OCI-LY7 (cell line): ENCODE measurements at regions not wholly inside any gene's neighbourhood (a gene's known extent, or its start where the extent isn't known, plus 50 kb on each side); places are given as distances from the start of the nearest gene placed in this dataset.

Experiments
- BruUV-seq: library from RNA; stranded (reverse); fragments of 400-500 nt; replicated peaks from 2 replicates; lab custom pipeline; 2021; lab: Mats Ljungman, UMichigan
- CTCF ChIA-PET: fragments of 300-600 bp; sonication (Branson Sonifier 250); formaldehyde crosslinking; loops from one replicate; lab custom pipeline; 2022; ENCODE audit warnings: antibody characterized with exemption; ENCODE audit not compliant: unreplicated experiment; lab: Charles Lee
- POLR2A ChIA-PET: fragments of 300-600 bp; sonication (Branson Sonifier 250); formaldehyde crosslinking; loops from one replicate; lab custom pipeline; 2022; ENCODE audit warnings: antibody characterized with exemption; lab: Charles Lee
- DNase-seq: peaks from one replicate; pipeline ENCODE4 v3.0.0-alpha.2; 2015; ENCODE audit warnings: low spot score
- H2AFZ ChIP-seq: fragments of 200-600 bp; sonication (generic), shearing (Covaris generic); 2 replicates; pipeline ENCODE4 v1.6.1; 2014; ENCODE audit warnings: mild to moderate bottlenecking, antibody characterized with exemption, low read length, moderate library complexity
- H3K27ac ChIP-seq: fragments of 200-600 bp; sonication (generic); 2 replicates; pipeline ENCODE4 v1.5.1; 2014; ENCODE audit warnings: mixed run types, low read depth, mild to moderate bottlenecking, moderate library complexity, low read length, inconsistent platforms; ENCODE audit not compliant: poor library complexity, severe bottlenecking
- H3K36me3 ChIP-seq: fragments of 200-600 bp; sonication (generic); 2 replicates; pipeline ENCODE4 v1.6.1; 2014; ENCODE audit warnings: mild to moderate bottlenecking, antibody characterized with exemption, low read length, moderate library complexity, mixed read lengths; ENCODE audit not compliant: insufficient read depth
- H3K4me1 ChIP-seq: fragments of 200-600 bp; sonication (generic); 2 replicates; pipeline ENCODE4 v1.5.1; 2014; ENCODE audit warnings: mild to moderate bottlenecking, low read length; ENCODE audit not compliant: insufficient read depth, poor library complexity, severe bottlenecking
- H3K4me2 ChIP-seq: fragments of 200-600 bp; sonication (generic); 2 replicates; pipeline ENCODE4 v1.6.1; 2014; ENCODE audit warnings: mild to moderate bottlenecking, low read length
- H3K4me3 ChIP-seq: fragments of 200-600 bp; sonication (generic); 2 replicates; pipeline ENCODE4 v1.5.1; 2014; ENCODE audit warnings: mild to moderate bottlenecking, low read depth, low read length; ENCODE audit not compliant: poor library complexity, severe bottlenecking
- H3K79me2 ChIP-seq: fragments of 200-600 bp; sonication (generic); 2 replicates; pipeline ENCODE4 v1.6.1; 2016; ENCODE audit warnings: low read depth, mild to moderate bottlenecking, low read length, moderate library complexity, mixed read lengths; ENCODE audit not compliant: insufficient read depth
- H3K9me2 ChIP-seq: fragments of 200-600 bp; sonication (generic); 2 replicates; pipeline ENCODE4 v1.6.1; 2016; ENCODE audit warnings: mild to moderate bottlenecking, low read length, mixed read lengths; ENCODE audit not compliant: insufficient read depth
- H3K9me3 ChIP-seq: fragments of 200-600 bp; sonication (generic); 2 replicates; pipeline ENCODE4 v1.6.1; 2014; ENCODE audit warnings: mild to moderate bottlenecking, mixed run types, low read length, mixed read lengths
- H4K20me1 ChIP-seq: fragments of 200-600 bp; sonication (generic); 2 replicates; pipeline ENCODE4 v1.6.1; 2014; ENCODE audit warnings: mild to moderate bottlenecking, antibody characterized with exemption, low read length, moderate library complexity, mixed read lengths; ENCODE audit not compliant: insufficient read depth
- CTCF ChIP-seq: fragments of 200-600 bp; sonication (generic); conservative IDR thresholded peaks from 2 replicates; pipeline ENCODE4 v1.5.1; 2014; ENCODE audit warnings: mild to moderate bottlenecking, antibody characterized with exemption, low read length, moderate library complexity, mixed read lengths
- EZH2phosphoT487 ChIP-seq: fragments of 200-600 bp; sonication (generic); IDR thresholded peaks from 2 replicates; pipeline ENCODE4 v1.6.1; 2018; ENCODE audit warnings: low read depth, borderline replicate concordance, mild to moderate bottlenecking, mixed run types, antibody characterized with exemption, low read length, moderate library complexity, mixed read lengths
- intact Hi-C: fragments of 100-400 bp; cut with micrococcal nuclease; formaldehyde crosslinking; loops from one replicate; pipeline ENCODE4 v1.10.0; 2022; ENCODE audit not compliant: unreplicated experiment

GRCh38 chr11:116244889-116245288 is 527.9 kb downstream of the BUD13 start:
- Histone ChIP-seq H3K79me2 (no peaks in the 10 kb centered on the region), H3K9me2 (no peaks in the 10 kb centered on the region), H3K36me3 (no peaks in the 10 kb centered on the region), H3K27ac (no peak overlapping the region), H2AFZ (no peak overlapping the region), H3K4me2 (no peak overlapping the region), H3K9me3 (no peaks in the 10 kb centered on the region), H4K20me1 (no peaks in the 10 kb centered on the region), H3K4me1 (no peaks in the 10 kb centered on the region), H3K4me3 (no peak overlapping the region)
- BruUV-seq, result no TSS peak
- POLR2A ChIA-PET, result no interaction called here
- intact Hi-C loops, result no loop called here
- CTCF ChIA-PET, result interaction anchor here (0.6 kb wide), 1 partner anchor 11 kb away, joined by 3 read pairs; no protein-coding TSS in a partner anchor
- DNase-seq, result no peak
- no peak for TF ChIP-seq EZH2phosphoT487
- TF ChIP-seq CTCF, result no peak

GRCh38 chr11:116244439-116244838 is 528.3 kb downstream of the BUD13 start:
- no TSS peak for BruUV-seq
- TF ChIP-seq EZH2phosphoT487 (no peak), CTCF (no peak)
- Histone ChIP-seq H3K9me2 (no peaks in the 10 kb centered on the region), H3K36me3 (no peaks in the 10 kb centered on the region), H2AFZ (no peak overlapping the region), H3K4me1 (no peaks in the 10 kb centered on the region), H3K4me2 (no peak overlapping the region), H3K4me3 (no peak overlapping the region), H3K79me2 (no peaks in the 10 kb centered on the region), H3K9me3 (no peaks in the 10 kb centered on the region), H4K20me1 (no peaks in the 10 kb centered on the region), H3K27ac (no peak overlapping the region)
- ChIA-PET POLR2A (no interaction called here), CTCF (no interaction called here)
- DNase-seq, result no peak
- intact Hi-C loops, result no loop called here

- H3K9me3 ChIP-seq, result no peaks in the 10 kb centered on the region
- H2AFZ ChIP-seq, result no peak overlapping the region
- H3K4me2 ChIP-seq, result no peak overlapping the region
- POLR2A ChIA-PET, result no interaction called here
- no peaks in the 10 kb centered on the region for H4K20me1 ChIP-seq
- CTCF ChIA-PET, result no interaction called here
- intact Hi-C loops, result no loop called here
- H3K27ac ChIP-seq, result no peak overlapping the region
- no peaks in the 10 kb centered on the region for H3K9me2 ChIP-seq
- BruUV-seq, result no TSS peak
- no peak overlapping the region for H3K4me3 ChIP-seq
- TF ChIP-seq EZH2phosphoT487, result no peak
- no peak for TF ChIP-seq CTCF
- no peaks in the 10 kb centered on the region for H3K36me3 ChIP-seq
- H3K79me2 ChIP-seq, result no peaks in the 10 kb centered on the region
- no peaks in the 10 kb centered on the region for H3K4me1 ChIP-seq
- no peak for DNase-seq
Measured at GRCh38 chr11:116243991-116244390, 528.8 kb downstream of the BUD13 start.
